ENCODE measurements at regions not wholly inside any gene's neighbourhood (a gene's known extent, or its start where the extent isn't known, plus 50 kb on each side); places are given as distances from the start of the nearest gene placed in this dataset.

- no peaks in the 10 kb centered on the region for H3K4me1 Mint-ChIP-seq
- H3K36me3 Mint-ChIP-seq, result peaks cover 15 to 60% (median 22%) of the 10 kb centered on the region in 3 donors
- POLR2A ChIA-PET, result no interaction called here
- Histone ChIP-seq H3K4me3 (ENCODE audit: low read length) (no peak overlapping the region), H3K9me3 (ENCODE audit: low read length) (no peaks in the 10 kb centered on the region), H3K36me3 (ENCODE audit: insufficient read depth, low read length) (no peaks in the 10 kb centered on the region), H3K27ac (ENCODE audit: low read depth, low read length) (no peak overlapping the region), H3K27me3 (ENCODE audit: insufficient read depth, low read length, poor library complexity, severe bottlenecking) (no peaks in the 10 kb centered on the region), H3K4me1 (ENCODE audit: insufficient read depth, low read length) (no peaks in the 10 kb centered on the region)
- H3K27ac Mint-ChIP-seq, result no peak overlapping the region
- no peak for DNase-seq
- no peak overlapping the region for H3K4me3 Mint-ChIP-seq
- H3K9me3 Mint-ChIP-seq, result peaks cover 21 to 57% (median 33%) of the 10 kb centered on the region in 5 donors
- CTCF ChIA-PET, result no interaction called here
- H3K27me3 Mint-ChIP-seq, result no peaks in the 10 kb centered on the region
Observed at GRCh38 chr4:13294961-13295605, 189.1 kb downstream of the RAB28 start.

GRCh38 chr4:13292372-13292771 is 191.8 kb downstream of the RAB28 start:
- POLR2A ChIA-PET, result no interaction called here
- peaks cover 8 to 50% (median 12%) of the 10 kb centered on the region in 3 donors for H3K36me3 Mint-ChIP-seq
- no peak overlapping the region for H3K27ac ChIP-seq (ENCODE audit: low read depth, low read length)
- H3K9me3 ChIP-seq (ENCODE audit: low read length), result no peaks in the 10 kb centered on the region
- no peak overlapping the region for H3K4me3 Mint-ChIP-seq
- peaks cover 26 to 58% (median 34%) of the 10 kb centered on the region in 5 donors for H3K9me3 Mint-ChIP-seq
- H3K27ac Mint-ChIP-seq, result no peak overlapping the region
- H3K27me3 ChIP-seq (ENCODE audit: insufficient read depth, low read length, poor library complexity, severe bottlenecking), result no peaks in the 10 kb centered on the region
- no peaks in the 10 kb centered on the region for H3K4me1 ChIP-seq (ENCODE audit: insufficient read depth, low read length)
- no peaks in the 10 kb centered on the region for H3K36me3 ChIP-seq (ENCODE audit: insufficient read depth, low read length)
- no peaks in the 10 kb centered on the region for H3K27me3 Mint-ChIP-seq
- CTCF ChIA-PET, result no interaction called here
- no peak overlapping the region for H3K4me3 ChIP-seq (ENCODE audit: low read length)
- DNase-seq, result no peak
- no peaks in the 10 kb centered on the region for H3K4me1 Mint-ChIP-seq

- H3K4me3 Mint-ChIP-seq, result no peak overlapping the region
- no peaks in the 10 kb centered on the region for H3K9me3 ChIP-seq (ENCODE audit: low read length)
Observed at GRCh38 chr4:13289391-13289790, 194.7 kb downstream of the RAB28 start.

GRCh38 chr4:13285336-13285735 is 198.8 kb downstream of the RAB28 start:
- Histone ChIP-seq H3K9me3 (ENCODE audit: low read length) (no peaks in the 10 kb centered on the region), H3K4me3 (ENCODE audit: low read length) (no peak overlapping the region), H3K27ac (ENCODE audit: low read depth, low read length) (no peak overlapping the region), H3K36me3 (ENCODE audit: insufficient read depth, low read length) (no peaks in the 10 kb centered on the region), H3K27me3 (ENCODE audit: insufficient read depth, low read length, poor library complexity, severe bottlenecking) (no peaks in the 10 kb centered on the region), H3K4me1 (ENCODE audit: insufficient read depth, low read length) (no peaks in the 10 kb centered on the region)
- H3K4me3 Mint-ChIP-seq, result no peak overlapping the region
- H3K36me3 Mint-ChIP-seq, result peaks cover 2 to 46% (median 3%) of the 10 kb centered on the region in 3 donors
- no peaks in the 10 kb centered on the region for H3K4me1 Mint-ChIP-seq
- peaks cover 25 to 50% (median 32%) of the 10 kb centered on the region in 5 donors for H3K9me3 Mint-ChIP-seq
- H3K27me3 Mint-ChIP-seq, result no peaks in the 10 kb centered on the region
- no peak overlapping the region for H3K27ac Mint-ChIP-seq
- no peak for DNase-seq
- CTCF ChIA-PET, result no interaction called here
- POLR2A ChIA-PET, result no interaction called here

More at GRCh38 chr4:13289391-13289790, 194.7 kb downstream of the RAB28 start:
- Histone ChIP-seq H3K4me1 (ENCODE audit: insufficient read depth, low read length) (no peaks in the 10 kb centered on the region), H3K27me3 (ENCODE audit: insufficient read depth, low read length, poor library complexity, severe bottlenecking) (no peaks in the 10 kb centered on the region), H3K36me3 (ENCODE audit: insufficient read depth, low read length) (no peaks in the 10 kb centered on the region), H3K27ac (ENCODE audit: low read depth, low read length) (no peak overlapping the region), H3K4me3 (ENCODE audit: low read length) (no peak overlapping the region)
- peaks cover 30 to 65% (median 42%) of the 10 kb centered on the region in 5 donors for H3K9me3 Mint-ChIP-seq
- ChIA-PET POLR2A (no interaction called here), CTCF (no interaction called here)
- H3K36me3 Mint-ChIP-seq, result peaks cover 2 to 44% (median 9%) of the 10 kb centered on the region in 3 donors
- no peaks in the 10 kb centered on the region for H3K4me1 Mint-ChIP-seq
- no peaks in the 10 kb centered on the region for H3K27me3 Mint-ChIP-seq
- DNase-seq, result no peak
- H3K27ac Mint-ChIP-seq, result no peak overlapping the region

DNA sequence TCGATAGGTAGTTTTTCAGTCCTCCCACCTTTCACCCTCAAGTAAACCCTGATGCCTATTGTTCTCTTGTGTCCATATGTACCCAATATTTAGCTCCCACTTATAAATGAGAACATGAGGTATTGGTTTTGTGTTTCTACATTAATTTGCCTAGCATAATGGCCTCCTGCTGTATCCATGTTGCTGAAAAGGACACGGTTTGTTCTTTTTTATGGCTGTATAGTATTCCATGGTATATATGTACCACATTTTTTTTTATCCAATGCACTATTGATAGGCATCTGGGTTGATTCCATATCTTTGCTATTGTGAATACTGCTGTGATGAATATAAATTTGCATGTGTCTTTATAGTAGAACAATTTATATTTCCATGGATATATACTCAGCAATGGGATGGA is 199.2 kb downstream of the RAB28 start:
- Histone ChIP-seq H3K36me3 (ENCODE audit: insufficient read depth, low read length) (no peaks in the 10 kb centered on the region), H3K4me1 (ENCODE audit: insufficient read depth, low read length) (no peaks in the 10 kb centered on the region), H3K27ac (ENCODE audit: low read depth, low read length) (no peak overlapping the region), H3K27me3 (ENCODE audit: insufficient read depth, low read length, poor library complexity, severe bottlenecking) (no peaks in the 10 kb centered on the region), H3K4me3 (ENCODE audit: low read length) (no peak overlapping the region), H3K9me3 (ENCODE audit: low read length) (no peaks in the 10 kb centered on the region)
- peaks cover 2 to 47% (median 3%) of the 10 kb centered on the region in 3 donors for H3K36me3 Mint-ChIP-seq
- H3K27me3 Mint-ChIP-seq, result no peaks in the 10 kb centered on the region
- no peaks in the 10 kb centered on the region for H3K4me1 Mint-ChIP-seq
- no peak overlapping the region for H3K4me3 Mint-ChIP-seq
- no peak for DNase-seq
- H3K9me3 Mint-ChIP-seq, result peaks cover 25 to 50% (median 32%) of the 10 kb centered on the region in 5 donors
- CTCF ChIA-PET, result no interaction called here
- POLR2A ChIA-PET, result no interaction called here
- H3K27ac Mint-ChIP-seq, result no peak overlapping the region

DNA sequence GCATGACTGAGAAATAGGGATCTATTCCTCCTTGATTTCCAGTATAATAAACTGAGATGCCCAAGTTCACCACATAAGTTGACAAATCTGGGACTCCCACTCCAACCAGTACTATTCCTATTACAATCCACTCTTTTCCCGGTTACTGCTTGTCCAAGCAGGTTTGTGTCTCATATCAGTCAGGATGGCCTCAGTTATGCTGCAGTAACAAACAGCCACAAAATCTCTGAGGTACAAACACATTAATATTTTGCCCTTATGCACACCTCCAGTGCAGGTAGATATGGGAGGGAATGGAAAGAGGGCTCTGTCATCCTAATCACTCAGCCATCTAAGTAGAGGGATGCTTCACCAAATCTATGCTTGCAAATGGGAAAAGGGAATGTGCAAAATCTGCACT is 207.8 kb downstream of the RAB28 start:
- H3K36me3 Mint-ChIP-seq, result peaks cover 6 to 51% (median 8%) of the 10 kb centered on the region in 3 donors
- POLR2A ChIA-PET, result no interaction called here
- H3K27ac Mint-ChIP-seq, result no peak overlapping the region
- H3K9me3 Mint-ChIP-seq, result peaks cover 18 to 55% (median 42%) of the 10 kb centered on the region in 5 donors
- no peak for DNase-seq
- H3K4me3 Mint-ChIP-seq, result no peak overlapping the region
- Histone ChIP-seq H3K9me3 (ENCODE audit: low read length) (no peaks in the 10 kb centered on the region), H3K27me3 (ENCODE audit: insufficient read depth, low read length, poor library complexity, severe bottlenecking) (no peaks in the 10 kb centered on the region), H3K27ac (ENCODE audit: low read depth, low read length) (no peak overlapping the region), H3K4me1 (ENCODE audit: insufficient read depth, low read length) (no peaks in the 10 kb centered on the region), H3K4me3 (ENCODE audit: low read length) (no peak overlapping the region), H3K36me3 (ENCODE audit: insufficient read depth, low read length) (no peaks in the 10 kb centered on the region)
- CTCF ChIA-PET, result no interaction called here
- H3K4me1 Mint-ChIP-seq, result no peaks in the 10 kb centered on the region
- no peaks in the 10 kb centered on the region for H3K27me3 Mint-ChIP-seq

- H3K27ac Mint-ChIP-seq, result no peak overlapping the region
- CTCF ChIA-PET, result no interaction called here
- no peaks in the 10 kb centered on the region for H3K9me3 ChIP-seq (ENCODE audit: low read length)
- H3K27me3 Mint-ChIP-seq, result peaks cover 0 to 2% of the 10 kb centered on the region in 2 donors
- H3K9me3 Mint-ChIP-seq, result peaks cover 3 to 36% (median 17%) of the 10 kb centered on the region in 5 donors
- H3K27ac ChIP-seq (ENCODE audit: low read depth, low read length), result no peak overlapping the region
- no peaks in the 10 kb centered on the region for H3K4me1 Mint-ChIP-seq
- no peak for DNase-seq
- H3K4me3 ChIP-seq (ENCODE audit: low read length), result no peak overlapping the region
- H3K4me3 Mint-ChIP-seq, result no peak overlapping the region
- no peaks in the 10 kb centered on the region for H3K4me1 ChIP-seq (ENCODE audit: insufficient read depth, low read length)
- POLR2A ChIA-PET, result no interaction called here
- H3K36me3 Mint-ChIP-seq, result peaks cover 1 to 29% (median 4%) of the 10 kb centered on the region in 3 donors
- H3K36me3 ChIP-seq (ENCODE audit: insufficient read depth, low read length), result no peaks in the 10 kb centered on the region
- no peaks in the 10 kb centered on the region for H3K27me3 ChIP-seq (ENCODE audit: insufficient read depth, low read length, poor library complexity, severe bottlenecking)
Observed at GRCh38 chr4:13268703-13269102, 215.4 kb downstream of the RAB28 start.

GRCh38 chr4:13268165-13268564 is 216.0 kb downstream of the RAB28 start:
- no peak overlapping the region for H3K4me3 ChIP-seq (ENCODE audit: low read length)
- Mint-ChIP-seq H3K9me3 (peaks cover 0 to 31% (median 12%) of the 10 kb centered on the region in 5 donors), H3K4me3 (no peak overlapping the region), H3K27me3 (peaks cover 0 to 2% of the 10 kb centered on the region in 2 donors), H3K36me3 (peaks cover 3 to 30% (median 3%) of the 10 kb centered on the region in 3 donors), H3K27ac (no peak overlapping the region), H3K4me1 (no peaks in the 10 kb centered on the region)
- no peaks in the 10 kb centered on the region for H3K36me3 ChIP-seq (ENCODE audit: insufficient read depth, low read length)
- no peaks in the 10 kb centered on the region for H3K27me3 ChIP-seq (ENCODE audit: insufficient read depth, low read length, poor library complexity, severe bottlenecking)
- H3K4me1 ChIP-seq (ENCODE audit: insufficient read depth, low read length), result no peaks in the 10 kb centered on the region
- no peaks in the 10 kb centered on the region for H3K9me3 ChIP-seq (ENCODE audit: low read length)
- ChIA-PET POLR2A (no interaction called here), CTCF (no interaction called here)
- no peak overlapping the region for H3K27ac ChIP-seq (ENCODE audit: low read depth, low read length)
- no peak for DNase-seq
